NCI-H748 treated with DMSO at 0.1 percent for 48 hours (cell line): ENCODE measurements at regions not wholly inside any gene's neighbourhood (a gene's known extent, or its start where the extent isn't known, plus 50 kb on each side); places are given as distances from the start of the nearest gene placed in this dataset.

Experiments used
- DNase-seq: peaks from one replicate; lab custom pipeline; 2025; lab: John Stamatoyannopoulos, UW

DNA sequence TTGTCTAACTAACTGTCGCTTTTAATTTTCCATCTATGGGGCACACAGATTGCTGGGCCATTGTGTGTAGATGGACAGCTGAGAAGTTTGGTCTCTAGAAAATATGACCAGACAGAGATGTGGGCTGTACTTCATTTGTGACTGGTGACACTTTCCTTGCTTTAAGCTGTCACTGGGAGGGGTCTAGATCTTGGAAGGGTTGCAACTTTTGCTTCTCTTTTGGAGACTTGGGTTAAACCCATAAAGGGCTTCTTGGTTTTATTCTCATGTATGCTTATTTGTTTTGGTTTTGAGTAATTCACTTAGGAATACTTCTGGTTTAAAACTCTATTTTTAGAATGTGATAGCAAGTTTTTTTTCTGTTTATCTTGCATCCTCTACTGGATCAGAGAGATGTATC, 80.2 kb downstream of the ETS2 start:
- no peak for DNase-seq

DNA sequence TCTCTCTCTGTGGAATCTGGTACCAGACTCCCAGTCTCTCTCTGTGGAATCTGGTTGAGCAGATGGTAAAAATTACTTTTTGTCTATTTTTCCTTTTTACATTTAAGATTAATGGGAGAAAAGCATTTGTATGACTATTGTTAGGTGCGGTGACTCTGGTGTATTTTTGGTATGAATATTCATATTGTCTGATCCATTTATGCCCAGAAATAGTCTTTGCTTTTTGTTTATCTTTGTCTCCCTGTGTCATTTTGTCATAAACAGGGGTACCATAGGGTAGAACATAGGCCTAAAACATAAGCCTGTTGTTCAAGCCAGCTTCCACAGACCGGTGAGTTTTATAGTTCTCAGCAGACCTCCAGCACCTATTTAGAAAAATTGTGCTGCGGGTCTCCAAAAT, 78.7 kb downstream of the ETS2 start:
- DNase-seq: no peak

GRCh38 chr21:38883142-38883541, 77.4 kb downstream of the ETS2 start:
- DNase-seq: no peak

GRCh38 chr21:38881131-38881530, 75.4 kb downstream of the ETS2 start:
- DNase-seq: no peak

DNA sequence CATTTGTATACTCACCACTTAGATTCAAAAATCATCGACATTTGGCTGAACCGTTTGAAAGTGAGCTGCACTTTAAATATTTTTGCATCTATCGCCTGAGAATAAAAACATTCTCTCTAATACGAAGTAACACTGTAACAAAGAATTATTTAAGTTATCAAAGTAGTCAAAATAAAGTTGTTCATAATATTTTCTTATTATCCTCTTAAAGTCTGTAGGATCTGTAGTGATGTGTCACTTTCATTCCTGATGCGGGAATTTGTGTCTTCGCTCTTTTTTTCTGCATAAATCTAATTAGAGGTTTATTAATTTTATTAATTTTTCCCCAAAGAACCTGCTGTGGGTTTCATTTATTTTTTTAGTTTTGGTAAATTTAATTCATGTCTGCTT, 74.8 kb downstream of the ETS2 start:
- DNase-seq: no peak

- no peak for DNase-seq
These were observed 74.3 kb downstream of the ETS2 start for GRCh38 chr21:38879912-38880576.

GRCh38 chr21:38878379-38879179, 72.8 kb downstream of the ETS2 start:
- DNase-seq: no peak

GRCh38 chr21:38875694-38876492, 70.2 kb downstream of the ETS2 start:
- DNase-seq: no peak
